ENCODE measurements at regions not wholly inside any gene's neighbourhood (a gene's known extent, or its start where the extent isn't known, plus 50 kb on each side); places are given as distances from the start of the nearest gene placed in this dataset.
A peak's percentile ranks its signal among the peaks of the same experiment; 100 is the strongest.

- Histone ChIP-seq H3K4me3 (ENCODE audit: low read length in 2 of 2) (no peak overlapping the region), H3K36me3 (ENCODE audit: control insufficient read depth in 1 of 2, insufficient read depth in 2 of 2, low read length in 1 of 2) (no peaks in the 10 kb centered on the region), H3K27me3 (ENCODE audit: control insufficient read depth in 1 of 2, insufficient read depth in 2 of 2, low read length in 1 of 2) (no peaks in the 10 kb centered on the region), H3K4me1 (ENCODE audit: control insufficient read depth in 1 of 2, insufficient read depth in 2 of 2, low read length in 2 of 2) (no peaks in the 10 kb centered on the region), H3K27ac (ENCODE audit: low read depth in 1 of 2, low read length in 2 of 2) (no peak overlapping the region), H3K9me3 (ENCODE audit: control insufficient read depth, low read length) (no peaks in the 10 kb centered on the region)
- DNase-seq (no peak), ATAC-seq (ENCODE audit: low FRiP score) (no peak)
- intact Hi-C loops (cut with DNase I) = no loop called here
- 95 to 96% methylated on average over 6 of the region's 6 CpGs for WGBS, 2 donors
Measured at GRCh38 chr11:134752526-134752925, 340.5 kb upstream of the B3GAT1 start.

DNA sequence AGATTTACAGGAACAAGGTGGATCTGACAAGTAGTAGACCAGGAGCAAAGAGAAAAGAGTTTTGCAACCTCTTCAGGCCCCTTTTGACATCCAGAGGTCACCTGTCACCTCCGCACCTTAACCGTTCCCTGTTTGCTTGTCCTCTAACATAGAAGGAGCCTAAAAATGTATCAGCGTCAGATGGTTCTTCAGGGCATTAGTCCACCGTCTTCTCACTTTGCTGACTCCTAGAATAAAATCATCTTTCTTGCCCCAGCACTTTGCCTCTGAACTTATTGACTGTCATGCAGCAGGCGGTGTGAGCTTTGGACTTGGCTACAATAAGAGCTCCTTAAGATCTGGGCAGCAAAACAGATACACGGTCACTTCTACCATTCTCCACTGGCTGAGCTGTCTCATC is 339.7 kb upstream of the B3GAT1 start:
- Histone ChIP-seq H3K9me3 (ENCODE audit: control insufficient read depth, low read length) (peaks cover 1% of the 10 kb centered on the region), H3K4me3 (ENCODE audit: low read length in 2 of 2) (no peak overlapping the region), H3K27me3 (ENCODE audit: control insufficient read depth in 1 of 2, insufficient read depth in 2 of 2, low read length in 1 of 2) (no peaks in the 10 kb centered on the region), H3K36me3 (ENCODE audit: control insufficient read depth in 1 of 2, insufficient read depth in 2 of 2, low read length in 1 of 2) (no peaks in the 10 kb centered on the region), H3K27ac (ENCODE audit: low read depth in 1 of 2, low read length in 2 of 2) (no peak overlapping the region), H3K4me1 (ENCODE audit: control insufficient read depth in 1 of 2, insufficient read depth in 2 of 2, low read length in 2 of 2) (no peaks in the 10 kb centered on the region)
- WGBS, 2 donors = 92 to 95% methylated on average over 6 of the region's 6 CpGs
- DNase-seq = no peak
- no peak for ATAC-seq (ENCODE audit: low FRiP score)
- intact Hi-C loops (cut with DNase I) = no loop called here

GRCh38 chr11:134751031-134751585 is 339.1 kb upstream of the B3GAT1 start:
- Histone ChIP-seq H3K9me3 (ENCODE audit: control insufficient read depth, low read length) (peaks cover 1% of the 10 kb centered on the region), H3K4me1 (ENCODE audit: control insufficient read depth in 1 of 2, insufficient read depth in 2 of 2, low read length in 2 of 2) (no peaks in the 10 kb centered on the region), H3K4me3 (ENCODE audit: low read length in 2 of 2) (no peak overlapping the region), H3K27ac (ENCODE audit: low read depth in 1 of 2, low read length in 2 of 2) (no peak overlapping the region), H3K36me3 (ENCODE audit: control insufficient read depth in 1 of 2, insufficient read depth in 2 of 2, low read length in 1 of 2) (no peaks in the 10 kb centered on the region), H3K27me3 (ENCODE audit: control insufficient read depth in 1 of 2, insufficient read depth in 2 of 2, low read length in 1 of 2) (no peaks in the 10 kb centered on the region)
- no peak for ATAC-seq (ENCODE audit: low FRiP score)
- 89 to 92% methylated on average over 8 of the region's 8 CpGs for WGBS, 2 donors
- DNase-seq = peak in 1 of 2 donors; percentile 40
- intact Hi-C loops (cut with DNase I) = no loop called here

GRCh38 chr11:134750619-134751018 is 338.6 kb upstream of the B3GAT1 start:
- Histone ChIP-seq H3K4me1 (ENCODE audit: control insufficient read depth in 1 of 2, insufficient read depth in 2 of 2, low read length in 2 of 2) (no peaks in the 10 kb centered on the region), H3K9me3 (ENCODE audit: control insufficient read depth, low read length) (peaks cover 1% of the 10 kb centered on the region), H3K4me3 (ENCODE audit: low read length in 2 of 2) (no peak overlapping the region), H3K27me3 (ENCODE audit: control insufficient read depth in 1 of 2, insufficient read depth in 2 of 2, low read length in 1 of 2) (no peaks in the 10 kb centered on the region), H3K27ac (ENCODE audit: low read depth in 1 of 2, low read length in 2 of 2) (no peak overlapping the region), H3K36me3 (ENCODE audit: control insufficient read depth in 1 of 2, insufficient read depth in 2 of 2, low read length in 1 of 2) (no peaks in the 10 kb centered on the region)
- DNase-seq = peak in 1 of 2 donors; percentile 24
- ATAC-seq (ENCODE audit: low FRiP score) = no peak
- intact Hi-C loops (cut with DNase I) = no loop called here
- WGBS, 2 donors = 89 to 92% methylated on average over 2 of the region's 2 CpGs

- peak in 1 of 2 donors; percentile 16 for DNase-seq
- H3K9me3 ChIP-seq (ENCODE audit: control insufficient read depth, low read length) = peaks cover 1% of the 10 kb centered on the region
- no peak overlapping the region for H3K4me3 ChIP-seq (ENCODE audit: low read length in 2 of 2)
- WGBS, 2 donors = 71 to 75% methylated on average over 5 of the region's 5 CpGs
- intact Hi-C loops (cut with DNase I) = no loop called here
- no peaks in the 10 kb centered on the region for H3K4me1 ChIP-seq (ENCODE audit: control insufficient read depth in 1 of 2, insufficient read depth in 2 of 2, low read length in 2 of 2)
- no peaks in the 10 kb centered on the region for H3K27me3 ChIP-seq (ENCODE audit: control insufficient read depth in 1 of 2, insufficient read depth in 2 of 2, low read length in 1 of 2)
- ATAC-seq (ENCODE audit: low FRiP score) = no peak
- no peak overlapping the region for H3K27ac ChIP-seq (ENCODE audit: low read depth in 1 of 2, low read length in 2 of 2)
- H3K36me3 ChIP-seq (ENCODE audit: control insufficient read depth in 1 of 2, insufficient read depth in 2 of 2, low read length in 1 of 2) = no peaks in the 10 kb centered on the region
Measured at GRCh38 chr11:134749040-134749839, 337.2 kb upstream of the B3GAT1 start.

DNA sequence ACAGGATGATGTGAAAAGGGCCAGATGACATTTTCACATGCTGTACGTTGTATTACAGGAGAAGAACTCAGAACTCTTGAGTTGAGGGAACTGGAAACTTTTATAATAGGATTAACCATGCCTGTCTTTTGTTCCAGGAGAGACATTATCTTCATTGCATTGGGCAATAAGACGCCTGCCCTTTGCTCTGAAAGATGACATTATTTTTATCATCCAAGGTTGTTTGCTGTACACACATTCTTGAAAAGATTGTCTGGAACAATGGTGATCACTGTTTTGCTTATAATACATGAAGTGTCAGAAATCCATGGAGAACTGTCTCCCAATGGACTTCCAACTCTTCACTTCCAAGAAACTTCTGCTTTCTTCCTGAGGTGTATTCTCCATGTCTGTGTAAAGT is 334.6 kb upstream of the B3GAT1 start:
- Histone ChIP-seq H3K4me1 (ENCODE audit: control insufficient read depth in 1 of 2, insufficient read depth in 2 of 2, low read length in 2 of 2) (peaks cover 0 to 3% of the 10 kb centered on the region in 2 donors), H3K27me3 (ENCODE audit: control insufficient read depth in 1 of 2, insufficient read depth in 2 of 2, low read length in 1 of 2) (no peaks in the 10 kb centered on the region), H3K4me3 (ENCODE audit: low read length in 2 of 2) (no peak overlapping the region), H3K36me3 (ENCODE audit: control insufficient read depth in 1 of 2, insufficient read depth in 2 of 2, low read length in 1 of 2) (no peaks in the 10 kb centered on the region), H3K27ac (ENCODE audit: low read depth in 1 of 2, low read length in 2 of 2) (no peak overlapping the region), H3K9me3 (ENCODE audit: control insufficient read depth, low read length) (peaks cover 1% of the 10 kb centered on the region)
- intact Hi-C loops (cut with DNase I) = no loop called here
- DNase-seq (no peak), ATAC-seq (ENCODE audit: low FRiP score) (no peak)
- 87 to 89% methylated on average over 2 of the region's 2 CpGs for WGBS, 2 donors

GRCh38 chr11:134745456-134745855 is 333.4 kb upstream of the B3GAT1 start:
- Histone ChIP-seq H3K4me1 (ENCODE audit: control insufficient read depth in 1 of 2, insufficient read depth in 2 of 2, low read length in 2 of 2) (peaks cover 0 to 3% of the 10 kb centered on the region in 2 donors), H3K36me3 (ENCODE audit: control insufficient read depth in 1 of 2, insufficient read depth in 2 of 2, low read length in 1 of 2) (no peaks in the 10 kb centered on the region), H3K27me3 (ENCODE audit: control insufficient read depth in 1 of 2, insufficient read depth in 2 of 2, low read length in 1 of 2) (no peaks in the 10 kb centered on the region), H3K9me3 (ENCODE audit: control insufficient read depth, low read length) (peaks cover 1% of the 10 kb centered on the region), H3K27ac (ENCODE audit: low read depth in 1 of 2, low read length in 2 of 2) (no peak overlapping the region), H3K4me3 (ENCODE audit: low read length in 2 of 2) (no peak overlapping the region)
- 52 to 53% methylated on average over 3 of the region's 3 CpGs for WGBS, 2 donors
- intact Hi-C loops (cut with DNase I) = no loop called here
- DNase-seq (peak in 1 of 2 donors; percentile 17), ATAC-seq (ENCODE audit: low FRiP score) (no peak)

- Histone ChIP-seq H3K9me3 (ENCODE audit: control insufficient read depth, low read length) (peaks cover 1% of the 10 kb centered on the region), H3K27ac (ENCODE audit: low read depth in 1 of 2, low read length in 2 of 2) (no peak overlapping the region), H3K4me3 (ENCODE audit: low read length in 2 of 2) (no peak overlapping the region), H3K36me3 (ENCODE audit: control insufficient read depth in 1 of 2, insufficient read depth in 2 of 2, low read length in 1 of 2) (no peaks in the 10 kb centered on the region), H3K4me1 (ENCODE audit: control insufficient read depth in 1 of 2, insufficient read depth in 2 of 2, low read length in 2 of 2) (peaks cover 0 to 3% of the 10 kb centered on the region in 2 donors), H3K27me3 (ENCODE audit: control insufficient read depth in 1 of 2, insufficient read depth in 2 of 2, low read length in 1 of 2) (no peaks in the 10 kb centered on the region)
- no peak for DNase-seq
- intact Hi-C loops (cut with DNase I) = no loop called here
- ATAC-seq (ENCODE audit: low FRiP score) = no peak
- WGBS, 2 donors = 88 to 96% methylated on average over 4 of the region's 4 CpGs
Measured at GRCh38 chr11:134743820-134744195, 331.8 kb upstream of the B3GAT1 start.

All from aorta (tissue), 5 donors.